Upper lobe of left lung (tissue), 6 donors: ENCODE measurements at regions not wholly inside any gene's neighbourhood (a gene's known extent, or its start where the extent isn't known, plus 50 kb on each side); places are given as distances from the start of the nearest gene placed in this dataset.

Experiments
- ATAC-seq, 2 donors: fragments of 200-7000 bp; cut with Tn5 transposase; one replicate each; pipeline ENCODE4 v1.9.1; 2022; ENCODE audit warnings: mild to moderate bottlenecking in 2 of 2, moderate library complexity in 2 of 2; ENCODE audit not compliant: low FRiP score in 2 of 2
- DNase-seq, 2 donors: peaks; one replicate each; pipeline ENCODE4 v3.0.0-alpha.2; 2019 to 2020
- H3K27ac ChIP-seq, 4 donors: fragments of 200-600 bp; sonication (generic); one replicate each; pipeline ENCODE4 v1.5.1; 2016 to 2019
- H3K27me3 ChIP-seq, 4 donors: fragments of 200-600 bp; sonication (generic); one replicate each; pipeline ENCODE4 v1.5.1; 2017 to 2019
- H3K36me3 ChIP-seq, 4 donors: fragments of 200-600 bp; sonication (generic); one replicate each; pipeline ENCODE4 v1.5.1; 2016 to 2019
- H3K4me1 ChIP-seq, 4 donors: fragments of 200-600 bp; sonication (generic); one replicate each; pipeline ENCODE4 v1.5.1; 2018 to 2019
- H3K4me3 ChIP-seq, 4 donors: fragments of 200-600 bp; sonication (generic); one replicate each; pipeline ENCODE4 v1.5.1; 2017 to 2019; ENCODE audit warnings: mild to moderate bottlenecking in 2 of 4, moderate library complexity in 1 of 4
- H3K9me3 ChIP-seq, 4 donors: fragments of 200-600 bp; sonication (generic); one replicate each; pipeline ENCODE4 v1.5.1; 2018 to 2019
- CTCF ChIP-seq, 6 experiments: fragments of 450-650 bp in 4 of 6; fragments of 200-600 bp in 2 of 6; sonication (generic) in 2 of 6; IDR thresholded peaks; one replicate each; pipeline ENCODE4 v1.5.1; 2016 to 2019; ENCODE audit warnings: antibody characterized with exemption in 6 of 6
- EP300 ChIP-seq, 4 donors: sonication (generic); formaldehyde crosslinking; IDR thresholded peaks; one replicate each; pipeline ENCODE4 v1.5.1; 2017; ENCODE audit warnings: antibody characterized with exemption in 4 of 4, control low read depth in 2 of 4
- POLR2A ChIP-seq, 4 donors: fragments of 450-650 bp; IDR thresholded peaks; one replicate each; pipeline ENCODE4 v1.5.1; 2016 to 2017; ENCODE audit warnings: antibody characterized with exemption in 4 of 4, mild to moderate bottlenecking in 2 of 4
- POLR2AphosphoS5 ChIP-seq, 2 donors: sonication (generic); formaldehyde crosslinking; IDR thresholded peaks; one replicate each; pipeline ENCODE4 v1.5.1; 2017; ENCODE audit warnings: antibody characterized with exemption in 2 of 2
- WGBS, 2 donors: methylation state at CpG; one replicate each; pipeline ENCODE4 v1.1.5; 2017 to 2018; 5-methylcytosine and 5-hydroxymethylcytosine counted together
- donor health status: DM: no; HTN: no; CAD: no; lungs with moderate emphysema.
- donor health status: DM: no; HTN: yes; CAD: no; lungs with severe emphysema.

GRCh38 chr11:70761908-70762337 lies 363.6 kb downstream of the CTTN start:
- Histone ChIP-seq H3K4me1 (no peaks in the 10 kb centered on the region), H3K27me3 (no peaks in the 10 kb centered on the region), H3K27ac (no peak overlapping the region), H3K9me3 (no peaks in the 10 kb centered on the region), H3K36me3 (no peaks in the 10 kb centered on the region), H3K4me3 (no peak overlapping the region)
- ATAC-seq, result no peak
- TF ChIP-seq CTCF (IDR thresholded peaks at IDR 0.05), result no peak
- no peak for TF ChIP-seq EP300 (IDR thresholded peaks at IDR 0.05)
- TF ChIP-seq POLR2A (IDR thresholded peaks at IDR 0.05), result no peak
- no peak for TF ChIP-seq POLR2AphosphoS5 (IDR thresholded peaks at IDR 0.05)
- no peak for DNase-seq
- 81% methylated on average over 11 of the region's 11 CpGs for WGBS, 2 donors

GRCh38 chr11:70762810-70763209 lies 364.5 kb downstream of the CTTN start:
- Histone ChIP-seq H3K36me3 (no peaks in the 10 kb centered on the region), H3K9me3 (no peaks in the 10 kb centered on the region), H3K4me3 (no peak overlapping the region), H3K4me1 (no peaks in the 10 kb centered on the region), H3K27ac (no peak overlapping the region), H3K27me3 (no peaks in the 10 kb centered on the region)
- WGBS, 2 donors, result 83 to 96% methylated on average over 4 to 7 of the region's 7 CpGs
- ATAC-seq (no peak), DNase-seq (no peak)
- no peak for TF ChIP-seq EP300 (IDR thresholded peaks at IDR 0.05)
- TF ChIP-seq CTCF (IDR thresholded peaks at IDR 0.05), result no peak
- TF ChIP-seq POLR2A (IDR thresholded peaks at IDR 0.05), result no peak
- TF ChIP-seq POLR2AphosphoS5 (IDR thresholded peaks at IDR 0.05), result no peak

GRCh38 chr11:70763606-70764005 lies 365.3 kb downstream of the CTTN start:
- no peaks in the 10 kb centered on the region for H3K9me3 ChIP-seq
- DNase-seq (no peak), ATAC-seq (no peak)
- H3K36me3 ChIP-seq, result no peaks in the 10 kb centered on the region
- no peak overlapping the region for H3K27ac ChIP-seq
- whole genome bisulfite sequencing, 2 donors, result 80 to 100% methylated on average over 1 to 3 of the region's 3 CpGs
- H3K27me3 ChIP-seq, result no peaks in the 10 kb centered on the region
- H3K4me1 ChIP-seq, result no peaks in the 10 kb centered on the region
- TF ChIP-seq POLR2A (IDR thresholded peaks at IDR 0.05) (no peak), POLR2AphosphoS5 (IDR thresholded peaks at IDR 0.05) (no peak), CTCF (IDR thresholded peaks at IDR 0.05) (no peak), EP300 (IDR thresholded peaks at IDR 0.05) (no peak)
- no peak overlapping the region for H3K4me3 ChIP-seq

GRCh38 chr11:70764356-70764905 lies 366.1 kb downstream of the CTTN start:
- Histone ChIP-seq H3K4me3 (no peak overlapping the region), H3K36me3 (no peaks in the 10 kb centered on the region), H3K27me3 (no peaks in the 10 kb centered on the region), H3K9me3 (no peaks in the 10 kb centered on the region), H3K4me1 (no peaks in the 10 kb centered on the region), H3K27ac (no peak overlapping the region)
- 90 to 91% methylated on average over 3 of the region's 3 CpGs for WGBS, 2 donors
- TF ChIP-seq POLR2AphosphoS5 (IDR thresholded peaks at IDR 0.05), result no peak
- TF ChIP-seq EP300 (IDR thresholded peaks at IDR 0.05), result no peak
- no peak for TF ChIP-seq POLR2A (IDR thresholded peaks at IDR 0.05)
- TF ChIP-seq CTCF (IDR thresholded peaks at IDR 0.05), result no peak
- no peak for ATAC-seq
- no peak for DNase-seq

GRCh38 chr11:70766901-70767300 lies 368.6 kb downstream of the CTTN start:
- DNase-seq (no peak), ATAC-seq (no peak)

More at GRCh38 chr11:70766901-70767300, 368.6 kb downstream of the CTTN start:
- Histone ChIP-seq H3K27ac (no peak overlapping the region), H3K4me3 (no peak overlapping the region), H3K36me3 (no peaks in the 10 kb centered on the region), H3K4me1 (no peaks in the 10 kb centered on the region), H3K9me3 (no peaks in the 10 kb centered on the region), H3K27me3 (no peaks in the 10 kb centered on the region)
- whole genome bisulfite sequencing, 2 donors, result 95 to 99% methylated on average over 8 of the region's 8 CpGs
- TF ChIP-seq CTCF (IDR thresholded peaks at IDR 0.05) (no peak), EP300 (IDR thresholded peaks at IDR 0.05) (no peak), POLR2AphosphoS5 (IDR thresholded peaks at IDR 0.05) (no peak), POLR2A (IDR thresholded peaks at IDR 0.05) (no peak)
